Ishikawa (cell line): ENCODE measurements at regions not wholly inside any gene's neighbourhood (a gene's known extent, or its start where the extent isn't known, plus 50 kb on each side); places are given as distances from the start of the nearest gene placed in this dataset.

Source experiments
- CEBPB ChIP-seq: IDR thresholded peaks from 2 replicates; pipeline ENCODE4 v1.6.1; 2012
- CREB1 ChIP-seq: IDR thresholded peaks from 2 replicates; pipeline ENCODE4 v1.6.1; 2012; ENCODE audit warnings: low read depth
- EGR1 ChIP-seq: IDR thresholded peaks from 2 replicates; pipeline ENCODE4 v1.6.1; 2012
- EP300 ChIP-seq: IDR thresholded peaks from 2 replicates; pipeline ENCODE4 v1.6.1; 2012; ENCODE audit warnings: borderline replicate concordance
- FOXM1 ChIP-seq: IDR thresholded peaks from 2 replicates; pipeline ENCODE4 v1.6.1; 2012; ENCODE audit warnings: low read depth, borderline replicate concordance
- MAX ChIP-seq: IDR thresholded peaks from 2 replicates; pipeline ENCODE4 v1.6.1; 2012
- NFIC ChIP-seq: IDR thresholded peaks from 2 replicates; pipeline ENCODE4 v1.6.1; 2012
- RAD21 ChIP-seq: IDR thresholded peaks from 2 replicates; pipeline ENCODE4 v1.6.1; 2012; ENCODE audit warnings: low read depth
- REST ChIP-seq: IDR thresholded peaks from 2 replicates; pipeline ENCODE4 v1.6.1; 2012; ENCODE audit warnings: low read depth, mild to moderate bottlenecking
- TAF1 ChIP-seq: IDR thresholded peaks from 2 replicates; pipeline ENCODE4 v1.6.1; 2012; ENCODE audit warnings: low read depth, mild to moderate bottlenecking
- TCF12 ChIP-seq: IDR thresholded peaks from 2 replicates; pipeline ENCODE4 v1.6.1; 2012; ENCODE audit warnings: low read depth
- TEAD4 ChIP-seq: IDR thresholded peaks from 2 replicates; pipeline ENCODE4 v1.6.1; 2012
- YY1 ChIP-seq: IDR thresholded peaks from 2 replicates; pipeline ENCODE4 v1.6.1; 2012; ENCODE audit warnings: low read depth
- ZBTB7A ChIP-seq: IDR thresholded peaks from 2 replicates; pipeline ENCODE4 v1.6.1; 2012; ENCODE audit warnings: low read depth
- TF ChIP-seq, protein P1 (sequence below): IDR thresholded peaks from 2 replicates; pipeline ENCODE4 v1.6.1; 2012

DNA sequence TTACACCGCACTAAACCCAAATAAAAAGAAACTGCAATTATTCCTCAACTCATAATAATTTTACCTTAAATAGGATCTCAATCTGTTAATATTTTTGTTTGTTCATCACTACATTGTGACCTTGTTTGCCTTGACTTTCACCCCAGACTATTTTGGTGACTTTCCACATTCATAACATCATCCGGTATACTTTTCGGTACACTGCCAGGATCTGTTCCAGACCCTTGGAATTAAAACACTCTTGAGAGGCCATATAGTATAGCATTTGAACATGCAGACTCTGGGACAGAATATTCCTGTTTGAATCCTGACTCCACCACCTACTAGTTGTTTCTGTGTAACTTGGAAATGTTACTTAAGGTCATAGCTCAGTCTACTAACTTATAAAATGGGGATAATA lies 577.4 kb downstream of the METTL4 start:
- TF ChIP-seq NFIC (no peak), RAD21 (no peak)

DNA sequence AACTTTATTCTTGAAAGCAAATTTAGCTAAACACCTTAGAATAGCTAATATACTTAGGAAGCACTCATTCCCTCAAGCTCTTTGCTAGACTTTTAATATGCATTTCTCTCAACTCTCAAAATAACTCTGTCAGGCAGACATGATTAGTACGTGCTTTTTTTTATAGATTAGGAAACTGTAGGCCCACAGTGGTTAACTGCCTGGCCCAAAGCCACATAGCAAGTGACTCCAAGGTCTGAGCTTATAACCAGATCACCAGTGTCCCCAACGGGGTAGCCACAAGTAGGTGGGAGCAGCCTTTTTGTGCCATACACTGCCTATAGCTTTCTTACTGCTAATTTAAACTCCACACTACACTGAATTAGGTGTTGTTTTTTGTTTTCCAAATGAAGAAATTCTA lies 576.8 kb downstream of the METTL4 start:
- TF ChIP-seq, protein P1, sequence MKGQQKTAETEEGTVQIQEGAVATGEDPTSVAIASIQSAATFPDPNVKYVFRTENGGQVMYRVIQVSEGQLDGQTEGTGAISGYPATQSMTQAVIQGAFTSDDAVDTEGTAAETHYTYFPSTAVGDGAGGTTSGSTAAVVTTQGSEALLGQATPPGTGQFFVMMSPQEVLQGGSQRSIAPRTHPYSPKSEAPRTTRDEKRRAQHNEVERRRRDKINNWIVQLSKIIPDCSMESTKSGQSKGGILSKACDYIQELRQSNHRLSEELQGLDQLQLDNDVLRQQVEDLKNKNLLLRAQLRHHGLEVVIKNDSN = no peak
- TF ChIP-seq RAD21 (no peak), CREB1 (no peak), EGR1 (no peak), MAX (no peak), NFIC (no peak), CEBPB (no peak), YY1 (no peak), FOXM1 (no peak), TEAD4 (no peak)

DNA sequence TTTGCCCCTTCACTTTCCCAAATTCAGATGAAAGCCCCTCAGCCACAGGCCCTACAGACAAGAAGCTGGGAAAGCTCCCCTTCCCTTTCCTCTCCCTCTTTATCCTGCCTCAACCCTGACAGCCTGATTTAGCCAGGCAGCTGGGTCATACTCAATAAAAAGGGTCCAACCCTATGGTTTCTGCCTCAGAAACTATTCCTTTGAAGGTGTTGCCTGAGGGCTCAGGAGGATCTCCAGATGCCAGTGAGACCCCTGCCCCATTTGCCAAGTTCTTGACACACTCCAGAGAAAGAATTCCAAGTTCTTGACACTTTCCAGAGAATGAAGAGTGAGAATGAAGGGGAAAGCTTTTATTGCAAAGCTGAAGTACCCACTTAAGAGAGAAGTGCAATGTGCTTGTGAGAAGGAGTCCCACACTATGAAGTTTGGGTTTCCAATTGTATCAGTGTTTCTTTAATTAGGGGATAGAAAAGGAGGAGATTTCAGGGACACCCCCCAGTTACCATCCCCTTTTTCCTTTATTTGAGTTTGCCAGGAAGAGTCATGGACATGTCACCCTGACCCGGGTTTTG lies 576.2 kb downstream of the METTL4 start:
- TF ChIP-seq TAF1 (no peak), YY1 (no peak), CREB1 (no peak), TCF12 (no peak), RAD21 (no peak), EGR1 (no peak), MAX (no peak), REST (no peak), FOXM1 (no peak), NFIC (no peak), CEBPB (no peak), EP300 (no peak), ZBTB7A (no peak)
- TF ChIP-seq, protein P1 = no peak

DNA sequence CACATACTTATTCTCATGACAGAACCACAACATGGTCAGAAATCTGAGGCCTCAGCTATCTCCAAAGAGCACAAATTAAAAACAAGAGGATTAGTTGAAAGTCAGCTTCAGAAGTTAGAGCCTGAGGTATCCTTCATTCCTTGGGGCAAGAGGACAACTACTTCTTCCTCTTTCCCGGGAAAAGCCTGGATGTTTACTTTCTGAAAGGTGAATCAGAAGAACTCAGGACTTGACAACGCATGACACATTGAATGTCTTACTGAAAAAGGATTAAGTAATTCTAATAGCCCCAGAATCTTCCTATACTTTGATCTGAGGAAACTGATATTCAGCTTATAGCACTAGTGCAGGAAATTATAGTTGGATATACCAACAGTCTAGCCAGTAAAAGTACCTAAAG lies 573.2 kb downstream of the METTL4 start:
- TF ChIP-seq CEBPB (no peak), NFIC (no peak), FOXM1 (no peak), TAF1 (no peak), ZBTB7A (no peak), MAX (no peak), EGR1 (no peak), EP300 (no peak), TEAD4 (no peak), YY1 (no peak), TCF12 (no peak), REST (no peak), CREB1 (no peak), RAD21 (no peak)
- TF ChIP-seq, protein P1 = no peak

DNA sequence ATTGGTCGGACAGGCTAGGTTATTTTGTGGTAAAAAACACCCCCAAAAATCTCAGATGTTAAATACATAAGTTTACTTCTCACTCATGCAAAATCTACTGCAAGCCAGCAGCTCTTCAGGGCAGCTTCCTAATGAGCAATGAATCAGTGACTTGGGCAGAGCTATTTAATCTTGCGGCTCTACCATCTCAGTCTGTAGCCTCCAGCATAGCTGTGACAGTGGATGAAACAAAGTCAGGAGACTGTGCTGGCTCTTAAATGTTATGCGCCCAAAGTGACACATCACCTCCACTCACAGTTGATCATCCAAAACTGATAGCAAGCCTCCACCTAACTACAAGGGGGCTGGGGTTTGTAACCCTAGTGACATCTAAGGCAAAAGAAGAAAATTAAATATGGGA lies 571.9 kb downstream of the METTL4 start:
- TF ChIP-seq TEAD4 (no peak), CEBPB (no peak), MAX (no peak), ZBTB7A (no peak), TCF12 (no peak), YY1 (no peak), CREB1 (no peak), TAF1 (no peak), REST (no peak)
- TF ChIP-seq, protein P1 = no peak
